Stomach (tissue), 4 donors: ENCODE measurements at regions not wholly inside any gene's neighbourhood (a gene's known extent, or its start where the extent isn't known, plus 50 kb on each side); places are given as distances from the start of the nearest gene placed in this dataset.

Experiments used
- CTCF ChIP-seq, 7 experiments: fragments of 450-650 bp in 4 of 7; fragments of 200-600 bp in 3 of 7; sonication (generic) in 3 of 7; IDR thresholded peaks; one replicate each; pipeline ENCODE4 v1.5.1; 2016 to 2019; ENCODE audit warnings: antibody characterized with exemption in 7 of 7, control low read depth in 2 of 7, mild to moderate bottlenecking in 1 of 7
- EP300 ChIP-seq: sonication (generic); formaldehyde crosslinking; IDR thresholded peaks from one replicate; pipeline ENCODE4 v1.6.1; 2017; ENCODE audit warnings: antibody characterized with exemption
- POLR2A ChIP-seq, 4 donors: fragments of 450-650 bp; IDR thresholded peaks; one replicate each; pipeline ENCODE4 v1.6.1; 2016; ENCODE audit warnings: antibody characterized with exemption in 4 of 4, control low read depth in 2 of 4, mild to moderate bottlenecking in 1 of 4, moderate library complexity in 1 of 4

- TF ChIP-seq EP300 (no peak), CTCF (IDR thresholded peaks at IDR 0.05) (no peak), POLR2A (IDR thresholded peaks at IDR 0.05) (no peak)
Observed at GRCh38 chr12:25884920-25885234, 73.6 kb upstream of the RASSF8 start.
